HEK293 (cell line): ENCODE measurements at regions not wholly inside any gene's neighbourhood (a gene's known extent, or its start where the extent isn't known, plus 50 kb on each side); places are given as distances from the start of the nearest gene placed in this dataset.

Experiments used
- CTCF ChIA-PET: fragments of 350-600 bp; formaldehyde crosslinking; extraction: SDS; loops from one replicate; lab custom pipeline; 2021; ENCODE audit warnings: antibody characterized with exemption; lab: Yijun Ruan, JAX
- POLR2A ChIA-PET: fragments of 300-600 bp; formaldehyde crosslinking; extraction: SDS; loops from one replicate; lab custom pipeline; 2020; ENCODE audit warnings: antibody characterized with exemption, inconsistent platforms; lab: Yijun Ruan, JAX
- H3K27ac ChIP-seq: fragments of 200-500 bp; sonication (Bioruptor generic); 2 replicates; pipeline ENCODE4 v1.5.1; 2014; ENCODE audit warnings: low read depth, low read length, control low read depth, inconsistent platforms; ENCODE audit errors: extremely low read depth
- H3K36me3 ChIP-seq, 2 experiments: fragments of 200-500 bp in 1 of 2; sonication (Bioruptor generic) in 1 of 2; 1 replicate in 1 of 2; 2 replicates in 1 of 2; pipeline ENCODE4 v1.5.1; 2014 to 2017; ENCODE audit warnings: inconsistent platforms in 2 of 2, low read length in 2 of 2; ENCODE audit not compliant: control insufficient read depth in 2 of 2, insufficient read depth in 1 of 2
- H3K4me1 ChIP-seq: fragments of 200-500 bp; sonication (Bioruptor generic); 2 replicates; pipeline ENCODE4 v1.5.1; 2014; ENCODE audit warnings: mild to moderate bottlenecking, low read length, inconsistent platforms; ENCODE audit not compliant: control insufficient read depth, insufficient read depth
- H3K4me3 ChIP-seq: 2 replicates; pipeline ENCODE4 v1.5.1; 2011; ENCODE audit warnings: low read depth, mild to moderate bottlenecking, control low read depth, low read length, moderate library complexity
- H3K9me3 ChIP-seq: fragments of 200-500 bp; sonication (Bioruptor generic); 2 replicates; pipeline ENCODE4 v1.5.1; 2014; ENCODE audit warnings: low read depth, low read length, inconsistent platforms; ENCODE audit not compliant: control insufficient read depth, insufficient read depth
- GLI2 ChIP-seq: fragments of 450-650 bp; formaldehyde crosslinking; IDR thresholded peaks from 2 replicates; pipeline ENCODE4; 2017; ENCODE audit warnings: missing biosample characterization, missing genetic modification characterization, low read depth, borderline replicate concordance
- GLIS1 ChIP-seq: fragments of 450-650 bp; formaldehyde crosslinking; IDR thresholded peaks from 2 replicates; pipeline ENCODE4 v1.5.1; 2016; ENCODE audit warnings: missing biosample characterization, missing genetic modification characterization
- INSM2 ChIP-seq: fragments of 450-650 bp; formaldehyde crosslinking; IDR thresholded peaks from 2 replicates; pipeline ENCODE4 v1.5.1; 2016; ENCODE audit warnings: missing biosample characterization, missing genetic modification characterization
- KLF1 ChIP-seq: fragments of 450-650 bp; formaldehyde crosslinking; IDR thresholded peaks from 2 replicates; pipeline ENCODE4 v1.5.1; 2016; ENCODE audit warnings: missing biosample characterization, missing genetic modification characterization
- KLF7 ChIP-seq: fragments of 450-650 bp; formaldehyde crosslinking; IDR thresholded peaks from 2 replicates; pipeline ENCODE4 v1.5.1; 2016; ENCODE audit warnings: missing biosample characterization, missing genetic modification characterization, borderline replicate concordance
- PRDM6 ChIP-seq: fragments of 450-650 bp; formaldehyde crosslinking; IDR thresholded peaks from 2 replicates; pipeline ENCODE4 v1.5.1; 2017; ENCODE audit warnings: missing biosample characterization, missing genetic modification characterization
- ZBTB10 ChIP-seq: fragments of 450-650 bp; formaldehyde crosslinking; IDR thresholded peaks from 2 replicates; pipeline ENCODE4 v1.5.1; 2016; ENCODE audit warnings: missing biosample characterization, missing genetic modification characterization
- ZFP3 ChIP-seq: fragments of 450-650 bp; formaldehyde crosslinking; IDR thresholded peaks from 2 replicates; pipeline ENCODE4 v1.5.1; 2016; ENCODE audit warnings: low read depth, missing biosample characterization, missing genetic modification characterization
- ZNF121 ChIP-seq: fragments of 450-650 bp; formaldehyde crosslinking; IDR thresholded peaks from 2 replicates; pipeline ENCODE4 v1.5.1; 2016; ENCODE audit warnings: missing biosample characterization, missing genetic modification characterization
- ZNF175 ChIP-seq: fragments of 450-650 bp; formaldehyde crosslinking; IDR thresholded peaks from 2 replicates; pipeline ENCODE4 v1.5.1; 2016; ENCODE audit warnings: missing biosample characterization, missing genetic modification characterization
- ZNF23 ChIP-seq: fragments of 450-650 bp; formaldehyde crosslinking; IDR thresholded peaks from 2 replicates; pipeline ENCODE4 v1.5.1; 2016; ENCODE audit warnings: missing biosample characterization, missing genetic modification characterization, borderline replicate concordance
- ZNF24 ChIP-seq: fragments of 450-650 bp; formaldehyde crosslinking; IDR thresholded peaks from 2 replicates; pipeline ENCODE4 v1.5.1; 2016; ENCODE audit warnings: missing biosample characterization, missing genetic modification characterization
- ZNF302 ChIP-seq: fragments of 450-650 bp; formaldehyde crosslinking; IDR thresholded peaks from 2 replicates; pipeline ENCODE4 v1.5.1; 2016; ENCODE audit warnings: missing biosample characterization, missing genetic modification characterization, low read depth
- ZNF335 ChIP-seq: fragments of 450-650 bp; formaldehyde crosslinking; conservative IDR thresholded peaks from 2 replicates; pipeline ENCODE4 v1.5.1; 2016; ENCODE audit warnings: missing biosample characterization, missing genetic modification characterization
- ZNF433 ChIP-seq: fragments of 450-650 bp; formaldehyde crosslinking; IDR thresholded peaks from 2 replicates; pipeline ENCODE4 v1.5.1; 2016; ENCODE audit warnings: missing biosample characterization, missing genetic modification characterization, low read depth
- ZNF596 ChIP-seq: fragments of 450-650 bp; IDR thresholded peaks from 2 replicates; pipeline ENCODE4 v1.5.0; 2018; ENCODE audit warnings: missing biosample characterization, mild to moderate bottlenecking, missing genetic modification characterization, moderate library complexity
- ZNF623 ChIP-seq: fragments of 450-650 bp; formaldehyde crosslinking; IDR thresholded peaks from 2 replicates; pipeline ENCODE4 v1.5.1; 2016; ENCODE audit warnings: missing biosample characterization, missing genetic modification characterization
- ZNF670 ChIP-seq: fragments of 450-650 bp; formaldehyde crosslinking; IDR thresholded peaks from 2 replicates; pipeline ENCODE4 v1.5.1; 2016; ENCODE audit warnings: missing biosample characterization, missing genetic modification characterization, low read depth
- ZNF677 ChIP-seq: fragments of 450-650 bp; IDR thresholded peaks from 2 replicates; pipeline ENCODE4 v1.5.0; 2018; ENCODE audit warnings: missing biosample characterization, mild to moderate bottlenecking, missing genetic modification characterization, moderate library complexity
- ZSCAN16 ChIP-seq: fragments of 450-650 bp; formaldehyde crosslinking; IDR thresholded peaks from 2 replicates; pipeline ENCODE4 v1.5.1; 2016; ENCODE audit warnings: missing biosample characterization, missing genetic modification characterization
- ZSCAN23 ChIP-seq: fragments of 450-650 bp; formaldehyde crosslinking; IDR thresholded peaks from 2 replicates; pipeline ENCODE4 v1.5.1; 2016; ENCODE audit warnings: missing biosample characterization, missing genetic modification characterization
- TF ChIP-seq, protein P1 (sequence below): fragments of 450-650 bp; formaldehyde crosslinking; IDR thresholded peaks from 2 replicates; pipeline ENCODE4; 2016; ENCODE audit warnings: missing biosample characterization, missing genetic modification characterization

GRCh38 chr9:90979639-90980038, 178.0 kb downstream of the SYK start:
- H3K4me3 ChIP-seq: no peak overlapping the region
- no peaks in the 10 kb centered on the region for H3K4me1 ChIP-seq
- ChIA-PET CTCF (interaction anchor here (0.6 kb wide), 1 partner anchor 475 kb away, joined by 3 read pairs; no protein-coding TSS in a partner anchor), POLR2A (no interaction called here)
- no peaks in the 10 kb centered on the region for H3K9me3 ChIP-seq
- TF ChIP-seq ZNF302 (no peak), ZNF23 (tag by site-specific recombination) (no peak), ZNF677 (tag by site-specific recombination) (no peak), ZNF623 (tag by site-specific recombination) (no peak)
- TF ChIP-seq, all 188 proteins: peak for 0
- Histone ChIP-seq H3K27ac (no peak overlapping the region), H3K36me3 (no peaks in the 10 kb centered on the region)

- no peaks in the 10 kb centered on the region for H3K9me3 ChIP-seq
- CTCF ChIA-PET: interaction anchor here (5.3 kb wide), 1 partner anchor 67 kb away, joined by 32 read pairs; no protein-coding TSS in a partner anchor
- H3K36me3 ChIP-seq: no peaks in the 10 kb centered on the region
- H3K4me3 ChIP-seq: no peak overlapping the region
- POLR2A ChIA-PET: no interaction called here
- no peaks in the 10 kb centered on the region for H3K4me1 ChIP-seq
- no peak overlapping the region for H3K27ac ChIP-seq
- TF ChIP-seq ZNF433 (tag by site-specific recombination): no peak
- TF ChIP-seq KLF7 (tag by site-specific recombination): no peak
- no peak for TF ChIP-seq ZNF335 (tag by site-specific recombination)
- no peak for TF ChIP-seq KLF1 (tag by site-specific recombination)
- no peak for TF ChIP-seq ZNF24 (tag by site-specific recombination)
- TF ChIP-seq, protein P1, sequence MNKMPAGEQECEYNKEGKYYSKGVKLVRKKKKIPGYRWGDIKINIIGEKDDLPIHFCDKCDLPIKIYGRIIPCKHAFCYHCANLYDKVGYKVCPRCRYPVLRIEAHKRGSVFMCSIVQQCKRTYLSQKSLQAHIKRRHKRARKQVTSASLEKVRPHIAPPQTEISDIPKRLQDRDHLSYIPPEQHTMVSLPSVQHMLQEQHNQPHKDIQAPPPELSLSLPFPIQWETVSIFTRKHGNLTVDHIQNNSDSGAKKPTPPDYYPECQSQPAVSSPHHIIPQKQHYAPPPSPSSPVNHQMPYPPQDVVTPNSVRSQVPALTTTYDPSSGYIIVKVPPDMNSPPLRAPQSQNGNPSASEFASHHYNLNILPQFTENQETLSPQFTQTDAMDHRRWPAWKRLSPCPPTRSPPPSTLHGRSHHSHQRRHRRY: no peak
- TF ChIP-seq ZSCAN23 (tag by site-specific recombination): no peak
- no peak for TF ChIP-seq ZSCAN16 (tag by site-specific recombination)
- TF ChIP-seq ZNF175 (tag by site-specific recombination): no peak
- no peak for TF ChIP-seq PRDM6
- no peak for TF ChIP-seq ZNF121 (tag by site-specific recombination)
- TF ChIP-seq GLI2: no peak
- no peak for TF ChIP-seq INSM2
- TF ChIP-seq ZNF670 (tag by site-specific recombination): no peak
- no peak for TF ChIP-seq ZFP3 (tag by site-specific recombination)
- no peak for TF ChIP-seq ZNF596
- no peak for TF ChIP-seq ZBTB10 (tag by site-specific recombination)
- no peak for TF ChIP-seq GLIS1
Observed at GRCh38 chr9:90981726-90982125, 180.1 kb downstream of the SYK start.
